Cardiac septum (tissue), 1 donor: ENCODE measurements at regions not wholly inside any gene's neighbourhood (a gene's known extent, or its start where the extent isn't known, plus 50 kb on each side); places are given as distances from the start of the nearest gene placed in this dataset.

Experiments used
- DNase-seq: peaks from one replicate; pipeline ENCODE4 v3.0.0-alpha.2; 2020; ENCODE audit warnings: low spot score
- intact Hi-C: fragments of 100-400 bp; cut with DNase I; formaldehyde crosslinking; loops from one replicate; pipeline ENCODE4 v1.14.0; 2022
- donor health status: DM: no; HTN: no; CAD: no.

DNA sequence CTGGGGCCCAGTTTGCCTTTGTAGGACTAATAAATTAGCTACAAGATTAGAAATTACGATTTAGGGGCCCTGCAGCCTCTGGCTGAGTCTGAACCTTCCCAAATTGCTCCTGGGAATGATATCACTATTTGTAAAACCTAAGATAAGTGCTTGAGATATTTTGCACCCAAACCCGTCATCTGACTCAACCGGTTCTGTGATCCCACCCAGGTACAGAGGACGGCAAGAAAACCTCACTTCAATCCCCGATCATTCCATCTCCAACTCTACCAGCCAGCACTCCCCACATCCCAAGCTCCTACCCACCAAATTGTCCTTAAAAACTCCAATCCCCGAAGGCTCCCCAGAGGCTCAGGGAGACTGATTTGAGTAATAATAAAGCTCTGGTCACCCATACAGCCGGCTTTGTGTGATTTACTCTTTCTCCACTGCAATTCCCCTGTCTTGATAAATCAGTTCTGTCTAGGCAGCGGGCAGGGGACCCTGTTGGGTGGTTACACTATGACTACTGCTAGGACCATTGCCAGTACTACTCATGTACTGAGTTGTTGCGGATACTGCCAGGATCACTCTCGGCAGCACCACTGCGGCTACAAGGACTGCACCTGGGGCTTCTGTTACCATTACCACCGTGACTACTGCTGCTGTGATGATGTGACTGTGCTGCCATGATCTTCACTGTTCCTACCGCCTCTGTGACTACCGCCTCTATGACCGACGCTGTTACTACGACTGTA lies 73.1 kb downstream of the IRF8 start:
- no peak for DNase-seq
- intact Hi-C loops: no loop called here

DNA sequence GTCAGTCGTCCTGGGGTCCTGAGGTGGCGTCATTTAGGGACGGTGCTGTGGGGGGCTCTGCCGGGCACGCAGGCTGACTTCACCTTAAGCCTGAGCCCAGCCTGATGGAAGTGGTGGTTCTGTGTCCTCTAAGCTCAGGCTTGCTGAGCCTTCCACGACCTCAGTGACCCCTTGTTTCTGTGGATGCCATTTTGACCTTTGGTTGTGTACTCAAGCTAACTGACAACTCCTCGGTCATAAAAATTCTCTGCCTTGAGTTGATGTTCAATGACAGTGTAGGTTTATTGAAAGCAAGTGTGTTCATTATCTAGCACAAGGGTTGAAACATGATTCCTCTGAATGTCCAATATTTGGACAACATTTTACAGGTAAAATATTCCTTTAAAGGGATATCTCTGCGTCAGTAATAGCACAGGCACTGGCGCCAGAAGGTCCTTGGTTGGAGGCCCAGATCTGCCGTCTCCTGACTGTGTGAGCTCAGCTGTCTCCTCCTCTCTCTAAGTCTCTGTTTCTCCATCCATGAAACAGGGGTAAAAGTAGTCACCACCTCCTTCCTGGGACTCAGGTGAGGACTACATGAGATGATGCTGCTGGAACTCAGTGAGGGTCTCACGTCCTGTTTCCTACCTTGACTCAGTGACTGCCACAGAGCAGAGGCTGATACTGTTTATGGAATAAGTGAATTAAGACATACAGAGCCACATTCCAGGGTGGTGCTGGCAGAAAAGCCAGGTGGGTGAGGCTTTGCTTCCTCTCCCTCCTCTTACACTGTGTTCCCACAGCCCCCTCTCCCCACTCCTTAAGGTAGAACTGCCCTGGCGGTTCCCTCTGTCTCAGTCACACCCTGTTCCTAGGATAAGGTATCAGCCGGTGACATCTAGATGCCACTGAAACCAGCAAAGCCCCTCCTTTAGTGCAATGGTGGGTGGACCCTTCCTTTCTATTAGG lies 75.7 kb downstream of the IRF8 start:
- intact Hi-C loops: no loop called here
- DNase-seq: no peak

GRCh38 chr16:85975451-85975981 lies 76.6 kb downstream of the IRF8 start:
- DNase-seq: no peak
- intact Hi-C loops: no loop called here

DNA sequence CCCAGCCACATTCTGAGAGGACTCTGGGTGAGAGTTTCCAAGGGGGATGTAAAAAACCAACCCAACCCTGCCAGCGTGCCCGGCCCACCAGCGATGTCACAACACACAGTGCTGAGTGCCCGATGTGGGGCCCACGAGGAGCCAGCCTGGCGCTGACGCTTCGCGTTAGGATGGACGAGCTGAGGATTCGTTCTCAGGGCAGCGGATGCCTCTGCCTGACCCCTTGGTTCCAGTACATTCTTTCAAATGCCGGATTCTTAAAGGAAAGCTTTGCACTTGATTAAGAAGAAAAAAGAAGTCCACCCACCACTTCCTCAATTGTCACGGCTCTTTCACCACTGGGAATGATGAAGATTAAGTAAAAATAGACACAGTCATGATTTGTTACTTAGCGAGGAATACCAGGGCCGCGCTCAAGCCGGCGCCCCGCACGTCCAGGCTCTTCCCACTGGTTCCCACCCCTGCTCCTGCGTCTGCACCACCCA lies 79.4 kb downstream of the IRF8 start:
- DNase-seq: no peak
- intact Hi-C loops: no loop called here

GRCh38 chr16:85978976-85979375 lies 80.0 kb downstream of the IRF8 start:
- intact Hi-C loops: no loop called here
- no peak for DNase-seq

GRCh38 chr16:85979605-85980004 lies 80.6 kb downstream of the IRF8 start:
- intact Hi-C loops: no loop called here
- no peak for DNase-seq

- intact Hi-C loops: no loop called here
- DNase-seq: no peak
Observed at GRCh38 chr16:85980686-85981085, 81.7 kb downstream of the IRF8 start.

DNA sequence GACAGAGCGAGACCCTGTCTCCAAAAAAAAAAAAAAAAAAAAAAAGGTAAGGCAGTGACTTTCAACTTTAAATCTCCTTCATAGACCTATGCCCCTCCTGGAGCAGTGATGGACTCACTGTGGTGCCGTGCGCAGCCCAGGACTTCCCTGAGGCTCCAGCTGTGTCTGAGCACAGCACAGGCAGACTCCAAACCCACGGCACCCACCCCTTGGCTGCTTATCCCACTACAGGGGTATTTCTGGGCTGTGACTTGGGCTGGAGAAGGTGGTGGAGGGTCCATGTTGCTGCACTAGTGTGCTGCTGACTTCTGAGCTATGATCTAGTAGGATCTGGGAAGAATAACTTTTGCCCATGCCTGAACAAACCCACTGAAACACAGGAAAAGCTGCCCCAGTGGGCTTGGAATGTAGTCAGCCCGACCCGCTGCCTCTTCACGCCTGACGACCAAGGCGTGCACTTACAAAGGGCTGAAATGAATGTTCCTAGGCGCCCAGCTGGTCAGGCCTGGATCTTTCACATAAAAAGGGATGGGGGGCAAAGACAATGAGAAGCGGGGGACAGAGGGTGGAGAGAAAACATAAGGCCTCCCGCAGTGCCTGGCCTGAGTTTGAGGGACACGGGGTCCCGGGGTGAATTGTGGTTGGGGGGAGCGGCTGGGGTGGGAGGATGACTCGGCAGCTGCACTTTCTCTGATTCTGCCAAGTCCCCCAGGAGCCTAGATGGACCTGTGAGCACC lies 83.0 kb downstream of the IRF8 start:
- intact Hi-C loops: no loop called here
- DNase-seq: no peak

DNA sequence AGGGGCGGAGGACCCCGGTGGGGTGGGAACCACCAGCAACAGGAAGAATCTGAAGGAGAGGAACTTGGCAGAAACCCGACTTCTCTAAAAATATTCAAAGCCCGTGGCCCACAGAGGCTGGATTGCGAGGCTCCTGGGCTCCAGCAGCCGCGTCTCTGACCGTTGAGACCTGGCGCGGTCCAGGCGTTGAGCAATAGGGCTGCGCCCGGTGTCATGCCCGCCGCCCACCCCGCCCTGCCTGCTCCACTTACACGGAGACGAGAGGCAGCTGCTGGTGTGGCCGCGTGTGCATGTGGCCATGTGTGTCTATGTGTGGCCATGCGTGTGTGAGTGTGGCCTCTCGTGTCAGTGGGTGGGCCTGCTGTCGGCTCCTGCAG lies 83.6 kb downstream of the IRF8 start:
- DNase-seq: peak; percentile 79
- intact Hi-C loops: no loop called here

- peak; percentile 22 for DNase-seq
- intact Hi-C loops: no loop called here
Observed at GRCh38 chr16:85983064-85983463, 84.1 kb downstream of the IRF8 start.

DNA sequence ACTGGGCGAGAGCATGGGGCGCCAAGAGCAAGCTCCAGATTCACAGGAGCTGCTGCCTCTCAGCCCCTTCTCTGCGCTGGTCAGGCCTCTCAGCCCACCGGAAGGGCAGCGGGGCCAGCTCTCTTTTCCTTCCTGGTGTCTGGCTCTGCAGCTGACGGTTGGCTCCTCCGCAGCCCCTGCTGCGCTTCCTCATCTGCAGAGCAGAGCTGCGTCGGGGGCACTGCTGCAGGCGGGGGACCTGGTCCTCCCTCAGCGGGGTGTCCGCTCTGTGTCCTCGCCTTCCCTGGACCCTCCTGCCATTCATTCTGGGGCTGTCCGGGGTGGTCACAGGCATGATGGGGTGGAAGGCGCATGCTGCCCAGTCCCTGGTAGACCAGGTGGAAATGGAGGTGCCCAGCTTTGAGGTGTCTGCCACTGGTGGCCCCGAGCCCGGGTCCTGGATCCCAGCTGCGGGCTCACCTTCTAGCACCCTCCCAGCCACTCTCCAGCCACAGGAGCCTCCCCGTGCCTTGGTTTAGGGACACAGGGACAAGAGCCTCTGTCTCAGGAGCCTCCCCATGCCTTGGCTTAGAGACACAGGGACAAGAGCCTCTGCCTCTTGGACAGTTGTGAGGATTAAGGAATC lies 84.8 kb downstream of the IRF8 start:
- DNase-seq: peak; percentile 68
- intact Hi-C loops: no loop called here

- peak; percentile 67 for DNase-seq
- intact Hi-C loops: no loop called here
Observed at GRCh38 chr16:85984231-85984880, 85.4 kb downstream of the IRF8 start.

- intact Hi-C loops: no loop called here
- peak; percentile 54 for DNase-seq
Observed at GRCh38 chr16:85984947-85985451, 86.0 kb downstream of the IRF8 start.

DNA sequence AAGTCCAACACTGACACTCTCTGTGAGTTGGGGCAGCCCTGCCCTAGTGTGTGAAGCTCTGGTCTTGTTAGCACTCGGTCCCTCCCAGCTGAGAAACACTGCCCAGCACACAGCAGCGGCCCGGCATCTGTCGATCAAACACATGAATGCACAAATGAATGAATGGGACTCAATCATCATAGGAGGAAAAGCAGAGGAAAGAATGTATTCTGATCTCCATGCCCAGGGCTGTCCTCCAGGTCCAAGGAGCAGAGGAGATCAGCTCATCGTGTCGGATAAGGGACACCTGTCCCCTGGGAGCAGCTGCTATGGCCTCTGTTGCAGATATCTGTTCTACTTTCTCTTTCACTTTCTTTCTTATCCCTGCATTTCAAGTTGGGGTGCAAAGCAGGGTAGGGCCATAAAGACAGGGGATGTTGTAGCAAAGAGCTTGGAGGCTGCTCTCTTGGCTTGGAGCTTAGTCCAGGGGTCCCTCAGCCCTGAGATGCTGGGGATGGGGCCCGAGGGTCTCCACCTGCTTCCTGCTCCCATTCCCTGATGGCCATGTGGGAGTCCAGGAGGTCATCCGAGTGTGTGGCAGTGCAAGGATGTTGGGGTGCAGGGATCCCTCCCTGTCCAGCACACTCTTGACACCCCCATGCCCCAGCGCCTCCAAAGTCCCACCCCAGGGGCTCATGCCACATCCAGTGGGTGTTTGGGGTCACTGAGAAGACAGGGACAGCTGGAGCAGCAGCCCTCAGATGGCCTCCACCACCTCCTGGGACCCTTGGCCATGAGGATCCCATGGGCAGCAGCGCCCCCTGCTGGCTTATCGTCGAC lies 88.2 kb downstream of the IRF8 start:
- intact Hi-C loops: loop anchor here (1.0 kb wide), 1 partner anchor 166 kb away; no protein-coding TSS in a partner anchor
- DNase-seq: peak; percentile 64

GRCh38 chr16:85987750-85988078 lies 88.8 kb downstream of the IRF8 start:
- no peak for DNase-seq
- intact Hi-C loops: loop anchor here (1.0 kb wide), 1 partner anchor 166 kb away; no protein-coding TSS in a partner anchor

GRCh38 chr16:85988306-85988705 lies 89.3 kb downstream of the IRF8 start:
- intact Hi-C loops: no loop called here
- no peak for DNase-seq

DNA sequence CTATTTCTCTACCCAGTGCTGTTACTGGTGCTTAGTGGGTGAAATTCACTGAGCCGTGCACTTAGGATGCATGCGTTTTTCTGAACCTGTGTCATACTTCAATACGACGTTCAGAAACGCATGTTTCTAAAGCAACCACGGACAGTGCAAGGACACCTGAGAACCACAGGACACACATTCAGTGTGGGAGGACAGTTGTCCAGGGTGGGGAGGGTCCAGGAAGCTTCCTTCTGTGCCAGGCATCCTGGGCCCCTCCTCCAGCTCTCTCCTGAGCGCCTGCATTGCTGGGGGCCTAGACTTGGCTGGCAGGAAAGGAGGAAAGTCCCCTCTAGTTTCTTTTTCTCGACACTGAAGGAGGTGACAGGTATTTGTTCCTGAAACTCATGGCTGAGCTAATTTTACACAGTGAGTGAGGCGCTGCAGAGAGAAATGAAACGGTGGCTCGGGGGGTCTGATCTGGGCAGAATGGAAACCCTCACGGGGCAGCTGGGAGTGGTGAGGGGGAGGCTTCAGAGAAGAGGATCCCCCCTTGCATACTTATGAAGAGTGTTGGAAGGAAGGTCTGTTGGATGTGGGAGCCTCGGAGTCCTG lies 89.9 kb downstream of the IRF8 start:
- intact Hi-C loops: no loop called here
- peak; percentile 50 for DNase-seq

GRCh38 chr16:85989376-85989775 lies 90.4 kb downstream of the IRF8 start:
- no peak for DNase-seq
- intact Hi-C loops: no loop called here
